MM.1S (cell line): ENCODE measurements at regions not wholly inside any gene's neighbourhood (a gene's known extent, or its start where the extent isn't known, plus 50 kb on each side); places are given as distances from the start of the nearest gene placed in this dataset.

Experiments used
- EZH2 ChIP-seq: fragments of 300-600 bp; sonication (generic); optimal IDR thresholded peaks from 2 replicates; pipeline ENCODE3; 2017; ENCODE audit warnings: low read depth, mild to moderate bottlenecking, antibody characterized with exemption, low read length, mixed read lengths
- TF ChIP-seq, protein P1 (sequence below): fragments of 300-600 bp; sonication (generic); IDR thresholded peaks from 2 replicates; pipeline ENCODE4 v1.5.1; 2016; ENCODE audit warnings: antibody characterized with exemption, low read length, mixed read lengths

DNA sequence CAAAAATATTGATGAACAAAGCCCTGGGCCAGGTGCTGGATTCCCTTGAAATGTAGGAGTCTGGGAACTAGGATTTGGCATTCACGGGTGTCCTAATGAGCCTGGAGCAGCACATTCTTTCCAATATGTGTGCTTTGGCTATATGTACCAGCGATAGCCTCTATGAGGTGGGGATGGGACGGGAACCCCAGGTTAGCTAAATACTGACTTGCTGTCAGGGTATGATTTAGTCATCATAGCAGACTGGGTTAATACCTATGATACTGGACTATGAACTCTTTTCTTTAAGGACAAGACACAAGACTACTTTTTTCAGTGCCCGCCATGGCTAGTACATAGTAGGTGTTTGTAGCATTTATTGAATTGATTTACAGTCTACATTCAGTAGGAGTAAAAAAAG, 152.7 kb downstream of the KCNRG start:
- TF ChIP-seq, protein P1, sequence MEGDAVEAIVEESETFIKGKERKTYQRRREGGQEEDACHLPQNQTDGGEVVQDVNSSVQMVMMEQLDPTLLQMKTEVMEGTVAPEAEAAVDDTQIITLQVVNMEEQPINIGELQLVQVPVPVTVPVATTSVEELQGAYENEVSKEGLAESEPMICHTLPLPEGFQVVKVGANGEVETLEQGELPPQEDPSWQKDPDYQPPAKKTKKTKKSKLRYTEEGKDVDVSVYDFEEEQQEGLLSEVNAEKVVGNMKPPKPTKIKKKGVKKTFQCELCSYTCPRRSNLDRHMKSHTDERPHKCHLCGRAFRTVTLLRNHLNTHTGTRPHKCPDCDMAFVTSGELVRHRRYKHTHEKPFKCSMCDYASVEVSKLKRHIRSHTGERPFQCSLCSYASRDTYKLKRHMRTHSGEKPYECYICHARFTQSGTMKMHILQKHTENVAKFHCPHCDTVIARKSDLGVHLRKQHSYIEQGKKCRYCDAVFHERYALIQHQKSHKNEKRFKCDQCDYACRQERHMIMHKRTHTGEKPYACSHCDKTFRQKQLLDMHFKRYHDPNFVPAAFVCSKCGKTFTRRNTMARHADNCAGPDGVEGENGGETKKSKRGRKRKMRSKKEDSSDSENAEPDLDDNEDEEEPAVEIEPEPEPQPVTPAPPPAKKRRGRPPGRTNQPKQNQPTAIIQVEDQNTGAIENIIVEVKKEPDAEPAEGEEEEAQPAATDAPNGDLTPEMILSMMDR = no peak
- TF ChIP-seq EZH2 = no peak
